Left lung (tissue), 2 donors: ENCODE measurements at regions not wholly inside any gene's neighbourhood (a gene's known extent, or its start where the extent isn't known, plus 50 kb on each side); places are given as distances from the start of the nearest gene placed in this dataset.

Experiments used
- microRNA-seq, 2 donors: library from miRNA; unstranded; fragments of <30 nt; microRNA quantifications; one replicate each; pipeline ENCODE4, GENCODE V29; 2019
- donor health status: DM: no; HTN: yes; CAD: no.
- donor health status: DM: no; HTN: no; CAD: no.

Small RNA genes in the stretch of these regions (microRNA-seq; reads per million reads assigned to microRNA genes)
- gene MIR3680-1, result 0 reads per million in 2 donors
